ENCODE measurements at regions not wholly inside any gene's neighbourhood (a gene's known extent, or its start where the extent isn't known, plus 50 kb on each side); places are given as distances from the start of the nearest gene placed in this dataset.

- peaks cover 0 to 53% (median 5%) of the 10 kb centered on the region in 12 donors for H3K4me1 ChIP-seq
- WGBS, 4 donors, result 60 to 72% (median 62%) methylated on average over 3 of the region's 3 CpGs
- DNase-seq (peak in 4 of 5 donors; percentile 19 to 27 (median 26)), ATAC-seq (peak in 1 of 4 donors; percentile 22)
- H3K27me3 ChIP-seq, result no peaks in the 10 kb centered on the region
- no peaks in the 10 kb centered on the region for H3K36me3 ChIP-seq
- intact Hi-C loops (cut with DNase I), result loop anchor here in 3 of 10 donors (2.0 to 10.0 kb wide), 3 partner anchors 15 to 95 kb away; no protein-coding TSS in a partner anchor
- H3K4me3 ChIP-seq, result no peak overlapping the region
- no peak for TF ChIP-seq CTCF (IDR thresholded peaks at IDR 0.05)
- no peak for TF ChIP-seq POLR2A (IDR thresholded peaks at IDR 0.05)
- no peaks in the 10 kb centered on the region for H3K9me3 ChIP-seq
- peak overlapping the region in 3 of 12 donors; percentile 17 to 88 (median 86) for H3K27ac ChIP-seq
Measured at GRCh38 chr3:150253622-150254021, 154.5 kb upstream of the TSC22D2 start.

GRCh38 chr3:150252462-150252861, 155.6 kb upstream of the TSC22D2 start:
- Histone ChIP-seq H3K4me1 (peaks cover 0 to 54% (median 5%) of the 10 kb centered on the region in 12 donors), H3K4me3 (no peak overlapping the region), H3K9me3 (no peaks in the 10 kb centered on the region), H3K27ac (no peak overlapping the region), H3K27me3 (no peaks in the 10 kb centered on the region), H3K36me3 (no peaks in the 10 kb centered on the region)
- 56 to 69% (median 60%) methylated on average over 2 of the region's 2 CpGs for WGBS, 4 donors
- DNase-seq (no peak), ATAC-seq (no peak)
- TF ChIP-seq CTCF (IDR thresholded peaks at IDR 0.05) (no peak), POLR2A (IDR thresholded peaks at IDR 0.05) (no peak)
- intact Hi-C loops (cut with DNase I), result loop anchor here in 1 of 10 donors (10.0 kb wide), 1 partner anchor 92 kb away; no protein-coding TSS in a partner anchor

GRCh38 chr3:150251187-150252062, 156.7 kb upstream of the TSC22D2 start:
- peak overlapping the region in 1 of 12 donors; percentile 16 for H3K27ac ChIP-seq
- intact Hi-C loops (cut with DNase I), result loop anchor here in 1 of 10 donors (10.0 kb wide), 1 partner anchor 93 kb away; no protein-coding TSS in a partner anchor
- peaks cover 0 to 54% (median 5%) of the 10 kb centered on the region in 12 donors for H3K4me1 ChIP-seq

More at GRCh38 chr3:150251187-150252062, 156.7 kb upstream of the TSC22D2 start:
- Histone ChIP-seq H3K27me3 (no peaks in the 10 kb centered on the region), H3K4me3 (no peak overlapping the region), H3K9me3 (no peaks in the 10 kb centered on the region), H3K36me3 (no peaks in the 10 kb centered on the region)
- TF ChIP-seq POLR2A (IDR thresholded peaks at IDR 0.05) (no peak), CTCF (IDR thresholded peaks at IDR 0.05) (no peak)
- WGBS, 4 donors, result 80 to 85% (median 82%) methylated on average over 5 of the region's 5 CpGs
- ATAC-seq, result no peak
- DNase-seq, result no peak
